Psoas muscle (tissue), 7 donors: ENCODE measurements at regions not wholly inside any gene's neighbourhood (a gene's known extent, or its start where the extent isn't known, plus 50 kb on each side); places are given as distances from the start of the nearest gene placed in this dataset.

ENCODE experiments used
- ATAC-seq, 4 donors: fragments of 200-7000 bp; cut with Tn5 transposase; one replicate each; pipeline ENCODE4 v1.9.1; 2020; ENCODE audit warnings: moderate library complexity in 3 of 4, mild to moderate bottlenecking in 2 of 4
- DNase-seq, 2 donors: peaks; one replicate each; pipeline ENCODE4 v3.0.0-alpha.2; 2020
- H3K27ac ChIP-seq: fragments of 200-600 bp; one replicate; pipeline ENCODE4 v1.8.0; 2022
- H3K27me3 ChIP-seq, 3 donors: fragments of 200-600 bp in 1 of 3; one replicate each; pipeline versions ENCODE4 v1.6.1 to v1.8.0; 2013 to 2022; ENCODE audit warnings: low read length in 2 of 3, mild to moderate bottlenecking in 2 of 3, moderate library complexity in 1 of 3; ENCODE audit not compliant: insufficient read depth in 3 of 3
- H3K36me3 ChIP-seq, 2 donors: fragments of 200-600 bp in 1 of 2; one replicate each; pipeline versions ENCODE4 v1.6.1 to v1.8.0; 2013 to 2022; ENCODE audit warnings: low read depth in 1 of 2, mild to moderate bottlenecking in 1 of 2, moderate library complexity in 1 of 2; ENCODE audit not compliant: insufficient read depth in 1 of 2
- H3K4me1 ChIP-seq: fragments of 200-600 bp; one replicate; pipeline ENCODE4 v1.8.0; 2022
- H3K4me3 ChIP-seq: fragments of 200-600 bp; one replicate; pipeline ENCODE4 v1.8.0; 2022; ENCODE audit warnings: mild to moderate bottlenecking
- H3K9me3 ChIP-seq: fragments of 200-600 bp; one replicate; pipeline ENCODE4 v1.8.0; 2022
- CTCF ChIP-seq: fragments of 200-600 bp; IDR thresholded peaks from one replicate; pipeline ENCODE4 v1.8.0; 2022; ENCODE audit warnings: antibody characterized with exemption
- WGBS, 3 donors: extraction: QIAGEN DNeasy Blood & Tissue Kit; methylation state at CpG; one replicate each; pipeline versions ENCODE4 v1.1.6 to v1.1.7; 2013; 5-methylcytosine and 5-hydroxymethylcytosine counted together
- intact Hi-C, 2 donors: fragments of 100-400 bp; cut with DNase I; formaldehyde crosslinking; loops; one replicate each; pipeline versions ENCODE4 v1.11.0 to v1.14.2; 2022
- donor health status: healthy with polysubstance abuse.
- donor health status: DM: no; HTN: no; CAD: no; lungs with moderate emphysema.
- donor health status: Bipolar disorder and iron deficiency.
- donor health status: healthy.
- donor health status: DM: yes; HTN: yes; CAD: no.
- donor health status: DM: no; HTN: no; CAD: no.
- donor health status: DM: yes; HTN: yes; CAD: no.

GRCh38 chr17:72360386-72360940, 239.6 kb downstream of the SOX9 start:
- DNase-seq (no peak), ATAC-seq (no peak)
- 66 to 79% (median 68%) methylated on average over 6 of the region's 6 CpGs for WGBS, 3 donors
- Histone ChIP-seq H3K4me1 (no peaks in the 10 kb centered on the region), H3K27me3 (peaks cover 0 to 2% (median 0%) of the 10 kb centered on the region in 3 donors), H3K36me3 (no peaks in the 10 kb centered on the region), H3K4me3 (no peak overlapping the region), H3K27ac (no peak overlapping the region), H3K9me3 (no peaks in the 10 kb centered on the region)
- no peak for TF ChIP-seq CTCF
- intact Hi-C loops: no loop called here

GRCh38 chr17:72361892-72362291, 241.1 kb downstream of the SOX9 start:
- 84 to 91% (median 85%) methylated on average over 6 of the region's 6 CpGs for WGBS, 3 donors
- H3K27me3 ChIP-seq: peaks cover 0 to 2% (median 0%) of the 10 kb centered on the region in 3 donors
- no peaks in the 10 kb centered on the region for H3K36me3 ChIP-seq
- H3K4me3 ChIP-seq: no peak overlapping the region
- no peaks in the 10 kb centered on the region for H3K4me1 ChIP-seq
- DNase-seq (no peak), ATAC-seq (no peak)
- no peak for TF ChIP-seq CTCF
- intact Hi-C loops: no loop called here
- no peaks in the 10 kb centered on the region for H3K9me3 ChIP-seq
- no peak overlapping the region for H3K27ac ChIP-seq

DNA sequence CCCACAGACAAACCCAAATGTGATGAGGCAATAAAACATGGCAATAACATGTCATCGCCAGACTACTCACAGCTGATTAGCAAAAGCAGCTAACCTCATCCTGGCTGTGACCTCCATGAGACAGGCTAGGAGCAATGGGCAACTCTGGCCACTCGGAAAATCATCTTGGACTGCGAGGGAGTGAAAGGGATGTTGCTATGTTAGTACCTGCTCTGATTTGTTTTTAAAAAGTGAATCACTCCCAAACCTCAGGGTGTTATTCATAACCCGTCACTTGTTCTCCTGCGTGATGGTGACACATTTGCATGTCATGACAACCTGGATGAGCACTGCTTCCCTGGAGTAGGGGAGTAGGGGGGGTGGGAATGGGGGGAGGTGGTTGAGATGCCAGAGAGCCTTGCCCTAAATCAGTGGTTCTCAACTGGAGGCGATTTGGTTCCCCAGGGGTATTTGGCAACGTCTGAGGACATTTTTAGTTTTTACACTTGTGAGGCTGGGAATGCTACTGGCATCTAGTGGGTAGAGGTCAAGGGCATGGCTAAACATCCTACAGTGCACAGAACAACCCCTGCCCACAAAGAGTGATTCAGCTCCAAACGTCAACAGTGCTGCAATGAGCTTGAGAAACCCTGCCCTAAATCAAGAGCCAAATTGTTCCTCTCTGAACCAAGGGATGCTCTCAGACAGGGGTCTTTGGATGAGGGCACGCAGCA, 241.7 kb downstream of the SOX9 start:
- Histone ChIP-seq H3K9me3 (no peaks in the 10 kb centered on the region), H3K27me3 (peaks cover 0 to 2% (median 0%) of the 10 kb centered on the region in 3 donors), H3K27ac (no peak overlapping the region), H3K4me1 (no peaks in the 10 kb centered on the region), H3K36me3 (no peaks in the 10 kb centered on the region), H3K4me3 (no peak overlapping the region)
- intact Hi-C loops: no loop called here
- ATAC-seq (no peak), DNase-seq (no peak)
- WGBS, 3 donors: 68 to 77% (median 69%) methylated on average over 9 of the region's 9 CpGs
- TF ChIP-seq CTCF: no peak

- no peak for ATAC-seq
- H3K4me3 ChIP-seq: no peak overlapping the region
Observed at GRCh38 chr17:72363089-72363610, 242.3 kb downstream of the SOX9 start.

More at GRCh38 chr17:72363089-72363610, 242.3 kb downstream of the SOX9 start:
- DNase-seq: no peak
- 69 to 78% (median 74%) methylated on average over 6 of the region's 6 CpGs for WGBS, 3 donors
- Histone ChIP-seq H3K36me3 (no peaks in the 10 kb centered on the region), H3K27me3 (peaks cover 0 to 2% (median 0%) of the 10 kb centered on the region in 3 donors), H3K27ac (no peak overlapping the region), H3K4me1 (no peaks in the 10 kb centered on the region), H3K9me3 (no peaks in the 10 kb centered on the region)
- no peak for TF ChIP-seq CTCF
- intact Hi-C loops: no loop called here
